Esophagus squamous epithelium (tissue), 5 donors: ENCODE measurements at regions not wholly inside any gene's neighbourhood (a gene's known extent, or its start where the extent isn't known, plus 50 kb on each side); places are given as distances from the start of the nearest gene placed in this dataset.

Experiments
- DNase-seq: peaks from one replicate; lab custom pipeline; 2025; lab: John Stamatoyannopoulos, UW
- H3K27ac ChIP-seq, 4 donors: fragments of 200-600 bp; sonication (generic); one replicate each; pipeline ENCODE4 v1.5.1; 2016 to 2019; ENCODE audit warnings: mild to moderate bottlenecking in 1 of 4
- H3K27me3 ChIP-seq, 4 donors: fragments of 200-600 bp; sonication (generic); 1 replicate in 3 of 4; 2 replicates in 1 of 4; pipeline versions ENCODE4 v1.5.1 to v1.6.0; 2017 to 2021; ENCODE audit warnings: antibody characterized with exemption in 1 of 4
- H3K36me3 ChIP-seq, 3 donors: fragments of 200-600 bp; sonication (generic); one replicate each; pipeline ENCODE4 v1.5.1; 2016 to 2019
- H3K4me1 ChIP-seq, 3 donors: fragments of 200-600 bp; sonication (generic); one replicate each; pipeline ENCODE4 v1.5.1; 2017 to 2019
- H3K4me3 ChIP-seq, 4 donors: fragments of 200-600 bp; sonication (generic); 1 replicate in 3 of 4; 2 replicates in 1 of 4; pipeline ENCODE4 v1.5.1; 2016 to 2019; ENCODE audit warnings: mild to moderate bottlenecking in 2 of 4, moderate library complexity in 1 of 4
- H3K9me3 ChIP-seq, 3 donors: fragments of 200-600 bp; sonication (generic); one replicate each; pipeline ENCODE4 v1.5.1; 2016 to 2019
- POLR2A ChIP-seq, 4 donors: fragments of 450-650 bp; IDR thresholded peaks; one replicate each; pipeline ENCODE4 v1.6.1; 2017; ENCODE audit warnings: antibody characterized with exemption in 4 of 4, mild to moderate bottlenecking in 4 of 4, moderate library complexity in 3 of 4
- WGBS, 2 donors: methylation state at CpG; one replicate each; pipeline ENCODE4 v1.1.5; 2018; 5-methylcytosine and 5-hydroxymethylcytosine counted together
- intact Hi-C: fragments of 100-400 bp; cut with DNase I; formaldehyde crosslinking; loops from one replicate; pipeline ENCODE4 v1.15.0; 2022
- TF ChIP-seq, protein P1 (sequence below), 6 experiments: fragments of 450-650 bp in 4 of 6; fragments of 200-600 bp in 2 of 6; sonication (generic) in 2 of 6; IDR thresholded peaks; one replicate each; pipeline ENCODE4 v1.5.1; 2016 to 2019; ENCODE audit warnings: antibody characterized with exemption in 6 of 6, mild to moderate bottlenecking in 4 of 6, moderate library complexity in 4 of 6
- donor health status: DM: yes; HTN: yes; CAD: no.

- no peak for DNase-seq
- Histone ChIP-seq H3K9me3 (no peaks in the 10 kb centered on the region), H3K27me3 (peaks cover 0 to 41% (median 0%) of the 10 kb centered on the region in 4 donors), H3K27ac (peak overlapping the region; percentile 32 to 90 (median 82)), H3K4me3 (peak overlapping the region in 1 of 4 donors; percentile 2), H3K36me3 (no peaks in the 10 kb centered on the region), H3K4me1 (peaks cover 28 to 68% (median 42%) of the 10 kb centered on the region in 3 donors)
- TF ChIP-seq POLR2A (IDR thresholded peaks at IDR 0.05) = no peak
- TF ChIP-seq, protein P1, sequence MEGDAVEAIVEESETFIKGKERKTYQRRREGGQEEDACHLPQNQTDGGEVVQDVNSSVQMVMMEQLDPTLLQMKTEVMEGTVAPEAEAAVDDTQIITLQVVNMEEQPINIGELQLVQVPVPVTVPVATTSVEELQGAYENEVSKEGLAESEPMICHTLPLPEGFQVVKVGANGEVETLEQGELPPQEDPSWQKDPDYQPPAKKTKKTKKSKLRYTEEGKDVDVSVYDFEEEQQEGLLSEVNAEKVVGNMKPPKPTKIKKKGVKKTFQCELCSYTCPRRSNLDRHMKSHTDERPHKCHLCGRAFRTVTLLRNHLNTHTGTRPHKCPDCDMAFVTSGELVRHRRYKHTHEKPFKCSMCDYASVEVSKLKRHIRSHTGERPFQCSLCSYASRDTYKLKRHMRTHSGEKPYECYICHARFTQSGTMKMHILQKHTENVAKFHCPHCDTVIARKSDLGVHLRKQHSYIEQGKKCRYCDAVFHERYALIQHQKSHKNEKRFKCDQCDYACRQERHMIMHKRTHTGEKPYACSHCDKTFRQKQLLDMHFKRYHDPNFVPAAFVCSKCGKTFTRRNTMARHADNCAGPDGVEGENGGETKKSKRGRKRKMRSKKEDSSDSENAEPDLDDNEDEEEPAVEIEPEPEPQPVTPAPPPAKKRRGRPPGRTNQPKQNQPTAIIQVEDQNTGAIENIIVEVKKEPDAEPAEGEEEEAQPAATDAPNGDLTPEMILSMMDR (IDR thresholded peaks at IDR 0.05) = no peak
- intact Hi-C loops = no loop called here
- WGBS, 2 donors = 23 to 35% methylated on average over 7 to 9 of the region's 9 CpGs
Observed at GRCh38 chr3:126270145-126270811, 86.9 kb downstream of the KLF15 start.

DNA sequence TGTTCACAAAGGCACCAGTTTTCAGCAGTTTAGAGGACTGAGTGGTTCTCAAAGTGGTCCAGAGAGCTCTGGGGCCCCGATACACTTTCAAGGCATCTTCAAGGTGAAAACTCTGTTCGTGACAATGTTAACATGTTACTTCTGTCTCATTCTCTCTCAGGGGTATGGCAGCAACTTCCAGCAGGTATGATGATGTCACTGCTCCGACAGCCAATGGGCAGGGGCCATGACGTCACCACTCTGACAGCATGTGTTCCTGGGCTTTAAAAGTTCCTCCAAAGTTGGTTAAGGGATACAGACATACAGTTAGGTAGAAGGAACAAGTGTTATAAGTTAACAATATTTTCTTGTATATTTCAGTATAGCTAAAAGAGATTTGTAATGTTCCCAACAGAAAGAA is 87.9 kb downstream of the KLF15 start:
- H3K4me3 ChIP-seq = no peak overlapping the region
- H3K27me3 ChIP-seq = peaks cover 0 to 48% (median 0%) of the 10 kb centered on the region in 4 donors
- TF ChIP-seq, protein P1 (IDR thresholded peaks at IDR 0.05) = no peak
- TF ChIP-seq POLR2A (IDR thresholded peaks at IDR 0.05) = no peak
- H3K36me3 ChIP-seq = no peaks in the 10 kb centered on the region
- peak overlapping the region in 3 of 4 donors; percentile 84 to 93 (median 90) for H3K27ac ChIP-seq
- 61 to 67% methylated on average over 3 to 4 of the region's 4 CpGs for WGBS, 2 donors
- intact Hi-C loops = no loop called here
- peaks cover 28 to 78% (median 42%) of the 10 kb centered on the region in 3 donors for H3K4me1 ChIP-seq
- no peaks in the 10 kb centered on the region for H3K9me3 ChIP-seq
- no peak for DNase-seq

DNA sequence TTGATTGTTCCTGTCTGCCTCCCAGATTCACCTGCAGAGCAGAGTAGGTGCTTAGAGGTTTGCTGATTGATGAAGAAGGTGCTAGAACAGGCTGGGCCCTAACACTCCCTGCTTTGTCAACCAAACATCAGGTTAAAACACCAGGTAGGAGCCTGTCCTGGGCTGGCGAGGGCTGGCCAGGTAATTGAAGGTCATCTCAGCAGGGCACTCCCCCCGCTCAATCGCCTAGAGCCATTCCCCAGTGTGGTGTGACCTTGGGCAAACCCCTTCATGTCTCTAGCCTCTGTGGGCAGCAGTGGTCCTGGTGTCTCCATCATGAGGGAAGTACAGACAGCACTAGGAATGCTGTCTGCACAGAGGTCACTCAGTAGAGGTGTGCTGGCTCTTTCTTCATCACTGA is 88.3 kb downstream of the KLF15 start:
- intact Hi-C loops = no loop called here

GRCh38 chr3:126267976-126268615 is 87.7 kb upstream of the ALDH1L1 start:
- peak overlapping the region; percentile 72 to 93 (median 87) for H3K27ac ChIP-seq
- H3K36me3 ChIP-seq = no peaks in the 10 kb centered on the region
- intact Hi-C loops = no loop called here
- H3K9me3 ChIP-seq = no peaks in the 10 kb centered on the region
- WGBS, 2 donors = 59 to 63% methylated on average over 8 to 11 of the region's 15 CpGs
- H3K27me3 ChIP-seq = peaks cover 0 to 55% (median 0%) of the 10 kb centered on the region in 4 donors
- peaks cover 28 to 79% (median 42%) of the 10 kb centered on the region in 3 donors for H3K4me1 ChIP-seq
- H3K4me3 ChIP-seq = peak overlapping the region; percentile 6 to 59 (median 32)
- TF ChIP-seq POLR2A (IDR thresholded peaks at IDR 0.05) = no peak
- TF ChIP-seq, protein P1 (IDR thresholded peaks at IDR 0.05) = no peak
- no peak for DNase-seq

More for the DNA sequence above, 88.3 kb downstream of the KLF15 start:
- peak overlapping the region; percentile 72 to 93 (median 87) for H3K27ac ChIP-seq
- H3K9me3 ChIP-seq = no peaks in the 10 kb centered on the region
- no peak for TF ChIP-seq POLR2A (IDR thresholded peaks at IDR 0.05)
- TF ChIP-seq, protein P1 (IDR thresholded peaks at IDR 0.05) = no peak
- peaks cover 28 to 79% (median 42%) of the 10 kb centered on the region in 3 donors for H3K4me1 ChIP-seq
- H3K4me3 ChIP-seq = no peak overlapping the region
- 65% methylated on average over 3 of the region's 3 CpGs; no CpG with 5 or more reads in 1 of the 2 donors for WGBS, 2 donors
- no peak for DNase-seq
- peaks cover 0 to 53% (median 0%) of the 10 kb centered on the region in 4 donors for H3K27me3 ChIP-seq
- H3K36me3 ChIP-seq = no peaks in the 10 kb centered on the region
